HepG2 (cell line): ENCODE measurements at regions not wholly inside any gene's neighbourhood (a gene's known extent, or its start where the extent isn't known, plus 50 kb on each side); places are given as distances from the start of the nearest gene placed in this dataset.

Experiments used
- ATAC-seq: fragments of 200-7000 bp; cut with Tn5 transposase; 3 replicates; pipeline ENCODE4 v1.9.1; 2020; ENCODE audit warnings: mild to moderate bottlenecking, moderate library complexity
- BruUV-seq: library from RNA; stranded (reverse); fragments of 400-500 nt; replicated peaks from 2 replicates; lab custom pipeline; 2021; lab: Mats Ljungman, UMichigan
- CTCF ChIA-PET: fragments of 300-600 bp; formaldehyde crosslinking; extraction: SDS; loops from one replicate; lab custom pipeline; 2021; ENCODE audit warnings: low total read pairs, inconsistent platforms, low intra/inter-chr PET ratio; lab: Yijun Ruan, JAX
- POLR2A ChIA-PET: fragments of 350-600 bp; sonication (Branson Sonifier 250); formaldehyde crosslinking; loops from one replicate; lab custom pipeline; 2020; ENCODE audit warnings: antibody characterized with exemption, inconsistent platforms; lab: Yijun Ruan, JAX
- DNase-seq: peaks from one replicate; pipeline ENCODE4 v3.0.0-alpha.2; 2015; ENCODE audit warnings: low spot score
- FAIRE-seq: peaks from 3 replicates; lab custom pipeline; 2011; peaks lifted over from hg19 to GRCh38; lab: Jason Lieb, UNC
- H2AFZ ChIP-seq: one replicate; pipeline ENCODE4 v1.6.1; 2011; ENCODE audit warnings: low read length, inconsistent platforms
- H3K27ac ChIP-seq: fragments of 300-600 bp; 3 replicates; pipeline ENCODE4 v1.8.0; 2011; ENCODE audit warnings: mixed run types, mild to moderate bottlenecking, mixed read lengths, low read length, inconsistent platforms; ENCODE audit not compliant: insufficient read depth; ENCODE audit errors: extremely low read length
- H3K27me3 ChIP-seq, 2 experiments: fragments of 200-600 bp in 1 of 2; 2 replicates in 1 of 2; 3 replicates in 1 of 2; pipeline versions ENCODE4 v1.6.0 to v1.8.0; 2011; ENCODE audit warnings: low read length in 2 of 2, mild to moderate bottlenecking in 2 of 2, moderate library complexity in 2 of 2, inconsistent platforms in 1 of 2; ENCODE audit not compliant: insufficient read depth in 2 of 2, control insufficient read depth in 1 of 2
- H3K36me3 ChIP-seq, 2 experiments: fragments of 200-600 bp in 1 of 2; replicated peaks in 1 of 2; 2 replicates in 1 of 2; 3 replicates in 1 of 2; pipeline versions ENCODE4 v1.5.1 to v1.8.0; 2011; ENCODE audit warnings: low read length in 2 of 2, inconsistent platforms in 1 of 2; ENCODE audit not compliant: insufficient read depth in 2 of 2, control insufficient read depth in 1 of 2
- H3K4me1 ChIP-seq: 2 replicates; pipeline ENCODE4 v1.5.1; 2012; ENCODE audit warnings: low read length, inconsistent platforms; ENCODE audit not compliant: insufficient read depth
- H3K4me2 ChIP-seq: 2 replicates; pipeline ENCODE4 v1.6.0; 2011; ENCODE audit warnings: low read depth, low read length, inconsistent platforms
- H3K4me3 ChIP-seq, 3 experiments: fragments of 200-600 bp in 1 of 3; sonication (generic), shearing (Covaris generic) in 1 of 3; replicated peaks in 1 of 3; 2 replicates each; pipeline ENCODE4 v1.5.1; 2011 to 2016; ENCODE audit warnings: low read length in 3 of 3, inconsistent platforms in 2 of 3, low read depth in 2 of 3, mild to moderate bottlenecking in 2 of 3, control low read depth in 1 of 3, mixed read lengths in 1 of 3; ENCODE audit not compliant: insufficient read depth in 1 of 3
- H3K79me2 ChIP-seq: one replicate; pipeline ENCODE4 v1.6.1; 2011; ENCODE audit warnings: low read length, inconsistent platforms; ENCODE audit not compliant: insufficient read depth
- H3K9ac ChIP-seq: 2 replicates; pipeline ENCODE4 v1.6.0; 2011; ENCODE audit warnings: mild to moderate bottlenecking, low read depth, low read length, inconsistent platforms; ENCODE audit not compliant: insufficient read depth
- H3K9me3 ChIP-seq: 2 replicates; pipeline ENCODE4 v1.5.1; 2012; ENCODE audit warnings: mild to moderate bottlenecking, low read length
- H4K20me1 ChIP-seq: 2 replicates; pipeline ENCODE4 v1.6.0; 2011; ENCODE audit warnings: inconsistent platforms, mild to moderate bottlenecking, low read length, moderate library complexity; ENCODE audit not compliant: insufficient read depth
- CENPX ChIP-seq: sonication (generic); formaldehyde crosslinking; IDR thresholded peaks from 2 replicates; pipeline ENCODE4 v1.9.0; 2021; ENCODE audit warnings: mild to moderate bottlenecking, missing genetic modification reagents, moderate library complexity
- CSRNP1 ChIP-seq: sonication (generic); formaldehyde crosslinking; IDR thresholded peaks from 2 replicates; pipeline ENCODE4 v1.8.1; 2023; ENCODE audit warnings: mild to moderate bottlenecking, missing genetic modification reagents
- E2F1 ChIP-seq: sonication (generic); formaldehyde crosslinking; IDR thresholded peaks from 2 replicates; pipeline ENCODE4 v1.5.0; 2020; ENCODE audit warnings: missing genetic modification reagents
- KLF13 ChIP-seq: sonication (generic); formaldehyde crosslinking; IDR thresholded peaks from 2 replicates; pipeline ENCODE4 v1.4.0; 2020; ENCODE audit warnings: mild to moderate bottlenecking, missing genetic modification reagents
- STAT6 ChIP-seq: sonication (generic); formaldehyde crosslinking; IDR thresholded peaks from 2 replicates; pipeline ENCODE4 v1.4.0; 2020; ENCODE audit warnings: missing genetic modification reagents, mild to moderate bottlenecking, borderline replicate concordance
- ZBTB4 ChIP-seq: sonication (generic); formaldehyde crosslinking; IDR thresholded peaks from 2 replicates; pipeline ENCODE4 v1.4.0; 2020; ENCODE audit warnings: missing genetic modification reagents, mild to moderate bottlenecking, borderline replicate concordance
- ZNF251 ChIP-seq: sonication (generic); formaldehyde crosslinking; IDR thresholded peaks from 2 replicates; pipeline ENCODE4 v1.9.0; 2021; ENCODE audit warnings: mild to moderate bottlenecking, missing genetic modification reagents
- ZNF343 ChIP-seq: sonication (generic); formaldehyde crosslinking; IDR thresholded peaks from 2 replicates; pipeline ENCODE4 v1.4.0; 2020; ENCODE audit warnings: mild to moderate bottlenecking, missing genetic modification reagents
- WGBS: methylation state at CpG from one replicate; pipeline ENCODE4 v1.1.6; 2017; ENCODE audit warnings: low lambda C conversion rate; 5-methylcytosine and 5-hydroxymethylcytosine counted together
- in situ Hi-C: cut with HindIII; loops from 2 replicates; pipeline ENCODE4 v1.10.0; 2017; ENCODE audit warnings: low pct_unique_long_range_greater_than_20kb; ENCODE audit not compliant: extremely low pct_ligation_motif_present
- intact Hi-C: fragments of 100-400 bp; cut with micrococcal nuclease; formaldehyde crosslinking; loops from one replicate; pipeline ENCODE4 v1.10.0; 2022; ENCODE audit not compliant: unreplicated experiment

- BruUV-seq, result no TSS peak
- H3K4me3 ChIP-seq, result no peak overlapping the region
- H3K9me3 ChIP-seq, result no peaks in the 10 kb centered on the region
- FAIRE-seq, result no peak
- ATAC-seq, result no peak
- H3K27me3 ChIP-seq, result 0 out of 5 replicates have a peak, but pooled peaks cover 0 to 3% of the 10 kb centered on the region in 2 experiments
- H3K36me3 ChIP-seq, result no peaks in the 10 kb centered on the region
- in situ Hi-C loops, result loop anchor here (25.0 kb wide), 2 partner anchors 129 to 146 kb away; no protein-coding TSS in a partner anchor
- H2AFZ ChIP-seq, result no peak overlapping the region
- no peak overlapping the region for H3K4me2 ChIP-seq
- H3K27ac ChIP-seq, result no peak overlapping the region
- WGBS, result 8% methylated on average over 2 of the region's 4 CpGs
- no peaks in the 10 kb centered on the region for H3K4me1 ChIP-seq
- H3K9ac ChIP-seq, result no peak overlapping the region
- ChIA-PET CTCF (no interaction called here), POLR2A (no interaction called here)
- TF ChIP-seq ZBTB4, result no peak
- no peak for TF ChIP-seq KLF13 (CRISPR knock-in tag)
- no peak for TF ChIP-seq ZNF251 (CRISPR knock-in tag)
- TF ChIP-seq CENPX, result no peak
- TF ChIP-seq, all 625 proteins: peak for 0
- Histone ChIP-seq H4K20me1 (no peaks in the 10 kb centered on the region), H3K79me2 (no peaks in the 10 kb centered on the region)
- no peak for DNase-seq
- intact Hi-C loops, result no loop called here
Measured at GRCh38 chrX:3807906-3808305, 94.5 kb upstream of the PRKX start.

GRCh38 chrX:3806630-3807029 lies 93.2 kb upstream of the PRKX start:
- 0 out of 5 replicates have a peak, but pooled peaks cover 0 to 3% of the 10 kb centered on the region in 2 experiments for H3K27me3 ChIP-seq
- H3K79me2 ChIP-seq, result no peaks in the 10 kb centered on the region
- H3K9me3 ChIP-seq, result no peaks in the 10 kb centered on the region
- H3K9ac ChIP-seq, result no peak overlapping the region
- no peak for ATAC-seq
- whole genome bisulfite sequencing, result 18% methylated on average over 10 of the region's 10 CpGs
- no TSS peak for BruUV-seq
- POLR2A ChIA-PET, result no interaction called here
- no peak overlapping the region for H3K4me3 ChIP-seq
- H4K20me1 ChIP-seq, result no peaks in the 10 kb centered on the region
- no peak overlapping the region for H3K27ac ChIP-seq
- no peaks in the 10 kb centered on the region for H3K36me3 ChIP-seq
- DNase-seq, result no peak
- H3K4me1 ChIP-seq, result no peaks in the 10 kb centered on the region
- CTCF ChIA-PET, result no interaction called here
- in situ Hi-C loops, result loop anchor here (25.0 kb wide), 2 partner anchors 131 to 144 kb away; no protein-coding TSS in a partner anchor
- intact Hi-C loops, result no loop called here
- no peak for FAIRE-seq
- H2AFZ ChIP-seq, result no peak overlapping the region
- H3K4me2 ChIP-seq, result no peak overlapping the region
- TF ChIP-seq CSRNP1 (no peak), ZNF343 (CRISPR knock-in tag) (no peak), STAT6 (CRISPR knock-in tag) (no peak), E2F1 (CRISPR knock-in tag) (no peak)
